ENCODE measurements at regions not wholly inside any gene's neighbourhood (a gene's known extent, or its start where the extent isn't known, plus 50 kb on each side); places are given as distances from the start of the nearest gene placed in this dataset.

DNA sequence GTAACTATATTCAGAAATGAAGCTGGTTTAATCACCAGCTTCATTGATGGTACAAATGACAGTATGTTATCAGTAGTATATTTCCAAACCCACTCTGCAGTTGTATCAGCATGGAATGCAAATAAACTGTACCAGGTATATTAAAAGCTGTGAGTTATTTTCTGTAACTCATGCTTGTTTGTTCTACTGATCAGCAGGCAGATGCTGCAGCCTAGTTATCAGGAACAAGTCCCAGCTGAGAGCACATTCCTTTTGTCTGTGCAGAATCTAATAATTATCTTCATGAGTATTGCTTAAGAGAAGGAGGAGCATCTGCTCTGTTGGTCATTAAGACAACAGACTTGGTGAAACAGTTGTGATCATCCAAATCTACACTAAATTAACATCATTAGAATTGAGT, 1331.1 kb downstream of the MRPL39 start:
- CTCF ChIA-PET, result no interaction called here
- Mint-ChIP-seq H3K4me1 (peaks cover 5% of the 10 kb centered on the region), H3K27me3 (no peaks in the 10 kb centered on the region), H3K9me3 (ENCODE audit: insufficient read depth) (no peaks in the 10 kb centered on the region), H3K27ac (no peak overlapping the region), H3K4me3 (no peak overlapping the region)
- no peak for TF ChIP-seq EZH2 (IDR thresholded peaks at IDR 0.05; ENCODE audit: borderline replicate concordance, insufficient read depth, low read depth, low read length, poor library complexity, severe bottlenecking)
- TF ChIP-seq, protein P1, sequence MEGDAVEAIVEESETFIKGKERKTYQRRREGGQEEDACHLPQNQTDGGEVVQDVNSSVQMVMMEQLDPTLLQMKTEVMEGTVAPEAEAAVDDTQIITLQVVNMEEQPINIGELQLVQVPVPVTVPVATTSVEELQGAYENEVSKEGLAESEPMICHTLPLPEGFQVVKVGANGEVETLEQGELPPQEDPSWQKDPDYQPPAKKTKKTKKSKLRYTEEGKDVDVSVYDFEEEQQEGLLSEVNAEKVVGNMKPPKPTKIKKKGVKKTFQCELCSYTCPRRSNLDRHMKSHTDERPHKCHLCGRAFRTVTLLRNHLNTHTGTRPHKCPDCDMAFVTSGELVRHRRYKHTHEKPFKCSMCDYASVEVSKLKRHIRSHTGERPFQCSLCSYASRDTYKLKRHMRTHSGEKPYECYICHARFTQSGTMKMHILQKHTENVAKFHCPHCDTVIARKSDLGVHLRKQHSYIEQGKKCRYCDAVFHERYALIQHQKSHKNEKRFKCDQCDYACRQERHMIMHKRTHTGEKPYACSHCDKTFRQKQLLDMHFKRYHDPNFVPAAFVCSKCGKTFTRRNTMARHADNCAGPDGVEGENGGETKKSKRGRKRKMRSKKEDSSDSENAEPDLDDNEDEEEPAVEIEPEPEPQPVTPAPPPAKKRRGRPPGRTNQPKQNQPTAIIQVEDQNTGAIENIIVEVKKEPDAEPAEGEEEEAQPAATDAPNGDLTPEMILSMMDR (IDR thresholded peaks at IDR 0.05), result no peak
- Histone ChIP-seq H3K9ac (ENCODE audit: low read length) (no peak overlapping the region), H3K9me3 (ENCODE audit: control extremely low read depth in 1 of 3, control insufficient read depth in 2 of 3, insufficient read depth in 1 of 3, low read length in 2 of 3) (peaks cover 0 to 2% (median 0%) of the 10 kb centered on the region in 3 donors), H3K27me3 (replicated peaks in 1 of 4; ENCODE audit: control extremely low read depth in 1 of 4, control insufficient read depth in 3 of 4, insufficient read depth in 4 of 4, low read length in 3 of 4) (no peaks in the 10 kb centered on the region), H4K20me1 (ENCODE audit: control insufficient read depth, insufficient read depth, low read length, poor library complexity, severe bottlenecking) (no peaks in the 10 kb centered on the region), H2AFZ (ENCODE audit: insufficient read depth, low read depth, low read length, poor library complexity, severe bottlenecking) (no peak overlapping the region), H3K36me3 (replicated peaks in 1 of 2; ENCODE audit: control extremely low read depth in 1 of 2, control insufficient read depth in 1 of 2, extremely low read depth in 1 of 2, insufficient read depth in 2 of 2, low read length in 1 of 2) (no peaks in the 10 kb centered on the region), H3K4me1 (ENCODE audit: control insufficient read depth in 2 of 2, insufficient read depth in 2 of 2, low read length in 2 of 2) (no peaks in the 10 kb centered on the region), H3K4me3 (ENCODE audit: control extremely low read depth in 1 of 5, extremely low read depth in 1 of 5, insufficient read depth in 1 of 5, low read depth in 2 of 5, low read length in 4 of 5) (no peak overlapping the region), H3K27ac (ENCODE audit: low read length in 2 of 2) (no peak overlapping the region), H3K4me2 (replicated peaks; ENCODE audit: low read depth, low read length, poor library complexity, severe bottlenecking) (no peak overlapping the region), H3K79me2 (ENCODE audit: control insufficient read depth, insufficient read depth, low read length) (no peaks in the 10 kb centered on the region)
- POLR2A ChIA-PET, result no interaction called here
- DNase-seq, result no peak
- intact Hi-C loops (cut with micrococcal nuclease), result no loop called here
- ATAC-seq (ENCODE audit: low read depth), result no peak

DNA sequence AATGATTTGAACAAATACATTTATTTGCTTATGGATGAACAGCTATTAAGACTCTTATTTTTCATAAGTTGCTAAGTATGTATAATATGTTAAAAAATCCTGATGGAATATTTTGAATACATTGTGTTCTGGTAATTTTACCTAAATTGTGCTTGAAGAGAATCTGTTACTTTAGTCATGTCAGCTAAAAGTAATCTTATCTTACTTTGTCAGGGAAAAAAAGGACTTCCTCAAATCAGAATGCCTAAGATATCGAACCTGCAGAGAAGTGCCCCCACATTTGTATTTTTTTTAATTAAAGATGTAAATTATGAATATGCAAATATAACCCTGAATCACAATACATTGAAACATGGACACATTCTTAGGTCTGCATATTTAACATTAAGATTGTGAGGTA, 1331.7 kb downstream of the MRPL39 start:
- intact Hi-C loops (cut with micrococcal nuclease), result no loop called here
- Mint-ChIP-seq H3K9me3 (ENCODE audit: insufficient read depth) (no peaks in the 10 kb centered on the region), H3K27me3 (no peaks in the 10 kb centered on the region), H3K4me3 (no peak overlapping the region), H3K27ac (no peak overlapping the region), H3K4me1 (peaks cover 5% of the 10 kb centered on the region)
- DNase-seq (no peak), ATAC-seq (ENCODE audit: low read depth) (no peak)
- no peaks in the 10 kb centered on the region for H4K20me1 ChIP-seq (ENCODE audit: control insufficient read depth, insufficient read depth, low read length, poor library complexity, severe bottlenecking)
- no peaks in the 10 kb centered on the region for H3K36me3 ChIP-seq (replicated peaks in 1 of 2; ENCODE audit: control extremely low read depth in 1 of 2, control insufficient read depth in 1 of 2, extremely low read depth in 1 of 2, insufficient read depth in 2 of 2, low read length in 1 of 2)
- TF ChIP-seq, protein P1 (IDR thresholded peaks at IDR 0.05), result no peak
- TF ChIP-seq EZH2 (IDR thresholded peaks at IDR 0.05; ENCODE audit: borderline replicate concordance, insufficient read depth, low read depth, low read length, poor library complexity, severe bottlenecking), result no peak
- H3K27me3 ChIP-seq (replicated peaks in 1 of 4; ENCODE audit: control extremely low read depth in 1 of 4, control insufficient read depth in 3 of 4, insufficient read depth in 4 of 4, low read length in 3 of 4), result no peaks in the 10 kb centered on the region
- H3K4me2 ChIP-seq (replicated peaks; ENCODE audit: low read depth, low read length, poor library complexity, severe bottlenecking), result no peak overlapping the region
- ChIA-PET POLR2A (no interaction called here), CTCF (no interaction called here)
- WGBS (ENCODE audit: insufficient coverage), result no CpG with 5 or more reads among the region's 1 CpG
- H3K79me2 ChIP-seq (ENCODE audit: control insufficient read depth, insufficient read depth, low read length), result no peaks in the 10 kb centered on the region
- H3K9me3 ChIP-seq (ENCODE audit: control extremely low read depth in 1 of 3, control insufficient read depth in 2 of 3, insufficient read depth in 1 of 3, low read length in 2 of 3), result peaks cover 0 to 2% (median 0%) of the 10 kb centered on the region in 3 donors
- no peaks in the 10 kb centered on the region for H3K4me1 ChIP-seq (ENCODE audit: control insufficient read depth in 2 of 2, insufficient read depth in 2 of 2, low read length in 2 of 2)
- H3K9ac ChIP-seq (ENCODE audit: low read length), result no peak overlapping the region
- H3K4me3 ChIP-seq (ENCODE audit: control extremely low read depth in 1 of 5, extremely low read depth in 1 of 5, insufficient read depth in 1 of 5, low read depth in 2 of 5, low read length in 4 of 5), result no peak overlapping the region
- no peak overlapping the region for H3K27ac ChIP-seq (ENCODE audit: low read length in 2 of 2)
- no peak overlapping the region for H2AFZ ChIP-seq (ENCODE audit: insufficient read depth, low read depth, low read length, poor library complexity, severe bottlenecking)

Data from B cell (primary cell).